ENCODE measurements at regions not wholly inside any gene's neighbourhood (a gene's known extent, or its start where the extent isn't known, plus 50 kb on each side); places are given as distances from the start of the nearest gene placed in this dataset.
"Not testable (repeated sequence)": the region's sequence is repeated elsewhere in the genome, so short reads cannot be mapped to it uniquely, and the experiment has no call there.

GRCh38 chr16:86261379-86261778, 248.9 kb upstream of the FOXF1 start:
- Histone ChIP-seq H3K27me3 (ENCODE audit: control insufficient read depth in 3 of 3, insufficient read depth in 3 of 3, low read depth in 1 of 3, low read length in 3 of 3) (peaks cover 0 to 2% (median 0%) of the 10 kb centered on the region in 3 experiments), H3K9ac (ENCODE audit: low read depth, low read length, poor library complexity) (no peak overlapping the region), H3K36me3 (replicated peaks in 1 of 2; ENCODE audit: control insufficient read depth in 2 of 2, insufficient read depth in 2 of 2, low read length in 2 of 2) (no peaks in the 10 kb centered on the region), H3K9me3 (replicated peaks in 1 of 2; ENCODE audit: control insufficient read depth in 2 of 2, insufficient read depth in 1 of 2, low read depth in 1 of 2, low read length in 2 of 2) (peaks cover 0 to 6% of the 10 kb centered on the region in 2 donors), H4K91ac (ENCODE audit: low read depth, low read length, poor library complexity) (no peak overlapping the region), H2BK15ac (ENCODE audit: low read length) (no peak overlapping the region), H3K79me1 (ENCODE audit: low read depth, low read length) (no peaks in the 10 kb centered on the region), H3K27ac (replicated peaks; ENCODE audit: low read length) (no peak overlapping the region), H3K14ac (ENCODE audit: low read length) (no peak overlapping the region), H2BK5ac (ENCODE audit: low read length) (no peak overlapping the region), H3K4ac (ENCODE audit: low read length) (no peak overlapping the region), H2BK12ac (ENCODE audit: low read length) (no peak overlapping the region), H3K18ac (ENCODE audit: low read length) (no peak overlapping the region), H3K4me2 (ENCODE audit: insufficient read depth, low read length, poor library complexity, severe bottlenecking) (no peak overlapping the region), H2BK120ac (ENCODE audit: low read depth, low read length) (no peak overlapping the region), H4K8ac (ENCODE audit: low read depth, low read length) (no peak overlapping the region), H2AFZ (ENCODE audit: low read length) (peak overlapping the region; percentile 67), H3K4me1 (ENCODE audit: control insufficient read depth in 2 of 2, insufficient read depth in 1 of 2, low read depth in 1 of 2, low read length in 2 of 2) (no peaks in the 10 kb centered on the region), H3K4me3 (ENCODE audit: low read length in 2 of 2) (no peak overlapping the region), H2AK5ac (ENCODE audit: low read depth, low read length) (no peak overlapping the region), H3K23ac (ENCODE audit: low read depth, low read length, poor library complexity) (no peak overlapping the region)
- no peak for DNase-seq (ENCODE audit: low spot score)
- WGBS, 2 donors (ENCODE audit: extremely low coverage in 2 of 2, insufficient read length in 2 of 2, insufficient replicate concordance in 1 of 2) = no CpG with 5 or more reads among the region's 2 CpGs

DNA sequence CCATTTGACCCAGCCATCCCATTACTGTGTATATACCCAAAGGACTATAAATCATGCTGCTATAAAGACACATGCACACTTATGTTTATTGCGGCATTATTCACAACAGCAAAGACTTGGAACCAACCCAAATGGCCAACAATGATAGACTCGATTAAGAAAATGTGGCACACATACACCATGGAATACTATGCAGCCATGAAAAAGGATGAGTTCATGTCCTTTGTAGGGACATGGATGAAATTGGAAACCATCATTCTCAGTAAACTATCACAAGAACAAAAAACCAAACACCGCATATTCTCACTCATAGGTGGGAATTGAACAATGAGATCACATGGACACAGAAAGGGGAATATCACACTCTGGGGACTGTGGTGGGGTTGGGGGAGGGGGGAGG, 242.7 kb upstream of the FOXF1 start:
- not testable (repeated sequence) for H3K18ac ChIP-seq (ENCODE audit: low read length); H3K14ac ChIP-seq (ENCODE audit: low read length); H3K4ac ChIP-seq (ENCODE audit: low read length); DNase-seq (ENCODE audit: low spot score); H3K9ac ChIP-seq (ENCODE audit: low read depth, low read length, poor library complexity); H3K79me1 ChIP-seq (ENCODE audit: low read depth, low read length); H2AK5ac ChIP-seq (ENCODE audit: low read depth, low read length); H3K27me3 ChIP-seq (ENCODE audit: control insufficient read depth in 3 of 3, insufficient read depth in 3 of 3, low read depth in 1 of 3, low read length in 3 of 3); H2AFZ ChIP-seq (ENCODE audit: low read length); H2BK5ac ChIP-seq (ENCODE audit: low read length); H3K9me3 ChIP-seq (replicated peaks in 1 of 2; ENCODE audit: control insufficient read depth in 2 of 2, insufficient read depth in 1 of 2, low read depth in 1 of 2, low read length in 2 of 2); H2BK12ac ChIP-seq (ENCODE audit: low read length); H3K27ac ChIP-seq (replicated peaks; ENCODE audit: low read length); H2BK15ac ChIP-seq (ENCODE audit: low read length); H3K4me3 ChIP-seq (ENCODE audit: low read length in 2 of 2); H4K91ac ChIP-seq (ENCODE audit: low read depth, low read length, poor library complexity); H3K4me2 ChIP-seq (ENCODE audit: insufficient read depth, low read length, poor library complexity, severe bottlenecking); H2BK120ac ChIP-seq (ENCODE audit: low read depth, low read length); H3K4me1 ChIP-seq (ENCODE audit: control insufficient read depth in 2 of 2, insufficient read depth in 1 of 2, low read depth in 1 of 2, low read length in 2 of 2); H3K23ac ChIP-seq (ENCODE audit: low read depth, low read length, poor library complexity); H4K8ac ChIP-seq (ENCODE audit: low read depth, low read length); H3K36me3 ChIP-seq (replicated peaks in 1 of 2; ENCODE audit: control insufficient read depth in 2 of 2, insufficient read depth in 2 of 2, low read length in 2 of 2)
- no CpG with 5 or more reads among the region's 3 CpGs for WGBS, 2 donors (ENCODE audit: extremely low coverage in 2 of 2, insufficient read length in 2 of 2, insufficient replicate concordance in 1 of 2)

DNA sequence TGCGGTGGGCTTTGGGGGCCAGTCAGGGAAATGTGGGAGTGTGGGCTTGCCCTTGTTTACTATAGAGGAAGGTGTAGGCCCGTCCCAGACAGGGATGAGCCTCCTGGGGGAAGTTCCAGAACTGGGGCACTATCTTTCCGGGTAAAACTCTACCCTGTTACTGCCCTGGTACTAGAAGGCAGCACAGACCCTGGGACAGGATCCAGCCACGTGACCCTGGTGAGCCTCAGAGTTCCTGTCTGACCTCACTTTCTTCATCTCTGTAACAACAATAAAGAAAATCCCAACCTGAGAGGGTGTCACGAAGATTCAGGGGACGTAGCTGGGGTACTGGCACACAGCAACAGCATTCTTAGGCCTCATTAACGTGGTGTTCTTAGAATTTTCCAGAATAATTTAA, 239.6 kb upstream of the FOXF1 start:
- Histone ChIP-seq H4K8ac (ENCODE audit: low read depth, low read length) (no peak overlapping the region), H3K4ac (ENCODE audit: low read length) (peak overlapping the region; percentile 53), H3K4me3 (ENCODE audit: low read length in 2 of 2) (no peak overlapping the region), H2AFZ (ENCODE audit: low read length) (no peak overlapping the region), H2BK120ac (ENCODE audit: low read depth, low read length) (no peak overlapping the region), H4K91ac (ENCODE audit: low read depth, low read length, poor library complexity) (no peak overlapping the region), H3K23ac (ENCODE audit: low read depth, low read length, poor library complexity) (no peak overlapping the region), H2BK12ac (ENCODE audit: low read length) (no peak overlapping the region), H2BK5ac (ENCODE audit: low read length) (no peak overlapping the region), H3K4me2 (ENCODE audit: insufficient read depth, low read length, poor library complexity, severe bottlenecking) (no peak overlapping the region), H3K18ac (ENCODE audit: low read length) (peak overlapping the region; percentile 38), H3K9me3 (replicated peaks in 1 of 2; ENCODE audit: control insufficient read depth in 2 of 2, insufficient read depth in 1 of 2, low read depth in 1 of 2, low read length in 2 of 2) (no peaks in the 10 kb centered on the region), H3K79me1 (ENCODE audit: low read depth, low read length) (no peaks in the 10 kb centered on the region), H3K27me3 (ENCODE audit: control insufficient read depth in 3 of 3, insufficient read depth in 3 of 3, low read depth in 1 of 3, low read length in 3 of 3) (no peaks in the 10 kb centered on the region), H3K14ac (ENCODE audit: low read length) (peak overlapping the region; percentile 47), H3K9ac (ENCODE audit: low read depth, low read length, poor library complexity) (no peak overlapping the region), H3K4me1 (ENCODE audit: control insufficient read depth in 2 of 2, insufficient read depth in 1 of 2, low read depth in 1 of 2, low read length in 2 of 2) (no peaks in the 10 kb centered on the region), H3K36me3 (replicated peaks in 1 of 2; ENCODE audit: control insufficient read depth in 2 of 2, insufficient read depth in 2 of 2, low read length in 2 of 2) (no peaks in the 10 kb centered on the region), H2BK15ac (ENCODE audit: low read length) (no peak overlapping the region), H2AK5ac (ENCODE audit: low read depth, low read length) (peak overlapping the region; percentile 58), H3K27ac (replicated peaks; ENCODE audit: low read length) (no peak overlapping the region)
- no peak for DNase-seq (ENCODE audit: low spot score)
- no CpG with 5 or more reads among the region's 7 CpGs for WGBS, 2 donors (ENCODE audit: extremely low coverage in 2 of 2, insufficient read length in 2 of 2, insufficient replicate concordance in 1 of 2)

DNA sequence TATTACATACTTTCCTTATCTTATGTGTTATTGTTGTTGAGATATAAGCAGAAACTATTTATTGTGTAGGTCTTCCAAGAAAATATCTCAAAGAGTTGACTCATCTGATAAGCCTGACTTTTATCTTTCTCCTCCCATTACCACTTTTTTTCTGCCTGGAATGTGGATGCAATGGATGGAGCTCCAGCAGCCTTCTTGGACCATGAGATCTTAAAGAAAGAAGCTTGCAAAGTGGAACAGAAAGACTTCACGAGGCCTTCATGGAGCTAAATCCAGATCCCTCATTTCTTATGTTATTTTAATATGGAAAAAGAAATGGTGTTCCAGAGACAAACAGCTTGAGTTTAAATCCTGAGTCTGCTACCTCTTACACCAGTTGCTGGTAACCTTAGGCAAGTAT, 237.6 kb upstream of the FOXF1 start:
- Histone ChIP-seq H3K79me1 (ENCODE audit: low read depth, low read length) (no peaks in the 10 kb centered on the region), H3K27me3 (ENCODE audit: control insufficient read depth in 3 of 3, insufficient read depth in 3 of 3, low read depth in 1 of 3, low read length in 3 of 3) (peaks cover 0 to 3% (median 2%) of the 10 kb centered on the region in 3 experiments), H3K23ac (ENCODE audit: low read depth, low read length, poor library complexity) (no peak overlapping the region), H3K18ac (ENCODE audit: low read length) (no peak overlapping the region), H2BK120ac (ENCODE audit: low read depth, low read length) (no peak overlapping the region), H3K36me3 (replicated peaks in 1 of 2; ENCODE audit: control insufficient read depth in 2 of 2, insufficient read depth in 2 of 2, low read length in 2 of 2) (no peaks in the 10 kb centered on the region), H3K9ac (ENCODE audit: low read depth, low read length, poor library complexity) (no peak overlapping the region), H3K4me3 (ENCODE audit: low read length in 2 of 2) (no peak overlapping the region), H3K14ac (ENCODE audit: low read length) (no peak overlapping the region), H3K9me3 (replicated peaks in 1 of 2; ENCODE audit: control insufficient read depth in 2 of 2, insufficient read depth in 1 of 2, low read depth in 1 of 2, low read length in 2 of 2) (no peaks in the 10 kb centered on the region), H3K4me2 (ENCODE audit: insufficient read depth, low read length, poor library complexity, severe bottlenecking) (no peak overlapping the region), H3K4ac (ENCODE audit: low read length) (no peak overlapping the region), H2AK5ac (ENCODE audit: low read depth, low read length) (no peak overlapping the region), H2BK5ac (ENCODE audit: low read length) (no peak overlapping the region), H3K27ac (replicated peaks; ENCODE audit: low read length) (no peak overlapping the region), H4K91ac (ENCODE audit: low read depth, low read length, poor library complexity) (no peak overlapping the region), H2BK12ac (ENCODE audit: low read length) (no peak overlapping the region), H4K8ac (ENCODE audit: low read depth, low read length) (no peak overlapping the region), H2BK15ac (ENCODE audit: low read length) (no peak overlapping the region), H3K4me1 (ENCODE audit: control insufficient read depth in 2 of 2, insufficient read depth in 1 of 2, low read depth in 1 of 2, low read length in 2 of 2) (no peaks in the 10 kb centered on the region), H2AFZ (ENCODE audit: low read length) (no peak overlapping the region)
- WGBS, 2 donors (ENCODE audit: extremely low coverage in 2 of 2, insufficient read length in 2 of 2, insufficient replicate concordance in 1 of 2) = no CpG with 5 or more reads among the region's 1 CpG
- no peak for DNase-seq (ENCODE audit: low spot score)
